H9 (cell line): ENCODE measurements at regions not wholly inside any gene's neighbourhood (a gene's known extent, or its start where the extent isn't known, plus 50 kb on each side); places are given as distances from the start of the nearest gene placed in this dataset.

ENCODE experiments used
- DNase-seq: peaks from one replicate; pipeline ENCODE4 v3.0.0-alpha.2; 2017
- H2AFZ ChIP-seq: one replicate; pipeline ENCODE4 v1.6.1; 2013; ENCODE audit warnings: mild to moderate bottlenecking, low read length, control low read depth, moderate library complexity
- H2AK5ac ChIP-seq: 2 replicates; pipeline ENCODE4 v1.6.1; 2013; ENCODE audit warnings: low read length, control low read depth, mixed read lengths; ENCODE audit not compliant: insufficient read length
- H2BK120ac ChIP-seq: one replicate; pipeline ENCODE4 v1.6.1; 2013; ENCODE audit warnings: low read depth, mild to moderate bottlenecking, low read length, control low read depth, inconsistent platforms; ENCODE audit not compliant: poor library complexity, severe bottlenecking
- H2BK12ac ChIP-seq: 2 replicates; pipeline ENCODE4 v1.6.1; 2013; ENCODE audit warnings: low read length, control low read depth, mixed read lengths, low read depth; ENCODE audit not compliant: insufficient read length
- H2BK15ac ChIP-seq: 2 replicates; pipeline ENCODE4 v1.6.1; 2013; ENCODE audit warnings: low read depth, low read length, control low read depth
- H2BK20ac ChIP-seq: one replicate; pipeline ENCODE4 v1.6.1; 2013; ENCODE audit warnings: low read depth, mild to moderate bottlenecking, low read length, control low read depth, inconsistent platforms; ENCODE audit not compliant: poor library complexity, severe bottlenecking
- H2BK5ac ChIP-seq: 2 replicates; pipeline ENCODE4 v1.6.1; 2013; ENCODE audit warnings: low read length, control low read depth, mixed read lengths; ENCODE audit not compliant: insufficient read length
- H3K14ac ChIP-seq: 2 replicates; pipeline ENCODE4 v1.6.1; 2013; ENCODE audit warnings: low read length, control low read depth; ENCODE audit not compliant: insufficient read depth
- H3K18ac ChIP-seq: 2 replicates; pipeline ENCODE4 v1.6.1; 2013; ENCODE audit warnings: low read depth, mild to moderate bottlenecking, mixed read lengths, low read length, control low read depth; ENCODE audit not compliant: insufficient read length
- H3K23ac ChIP-seq: 2 replicates; pipeline ENCODE4 v1.6.1; 2013; ENCODE audit warnings: low read length, control low read depth, mixed read lengths, low read depth; ENCODE audit not compliant: insufficient read length
- H3K23me2 ChIP-seq: 2 replicates; pipeline ENCODE4 v1.6.1; 2013; ENCODE audit warnings: low read depth, mild to moderate bottlenecking, mixed read lengths, low read length, control low read depth; ENCODE audit not compliant: insufficient read length, poor library complexity, severe bottlenecking
- H3K27ac ChIP-seq: 2 replicates; pipeline ENCODE4 v1.5.1; 2013; ENCODE audit warnings: low read length, control low read depth, mixed read lengths, low read depth; ENCODE audit not compliant: insufficient read length
- H3K27me3 ChIP-seq: 2 replicates; pipeline ENCODE4 v1.6.1; 2013; ENCODE audit warnings: low read length, control low read depth, inconsistent platforms; ENCODE audit not compliant: insufficient read depth
- H3K4ac ChIP-seq: 2 replicates; pipeline ENCODE4 v1.6.1; 2013; ENCODE audit warnings: low read depth, mild to moderate bottlenecking, control low read depth, inconsistent platforms, low read length, moderate library complexity
- H3K4me1 ChIP-seq: 2 replicates; pipeline ENCODE4 v1.6.1; 2013; ENCODE audit warnings: low read length, control low read depth, inconsistent platforms; ENCODE audit not compliant: insufficient read depth
- H3K4me2 ChIP-seq: 2 replicates; pipeline ENCODE4 v1.6.1; 2013; ENCODE audit warnings: low read length, control low read depth, mixed read lengths; ENCODE audit not compliant: insufficient read length, insufficient read depth
- H3K56ac ChIP-seq: 2 replicates; pipeline ENCODE4 v1.6.1; 2013; ENCODE audit warnings: low read depth, mild to moderate bottlenecking, mixed read lengths, low read length, control low read depth; ENCODE audit not compliant: insufficient read length
- H3K79me1 ChIP-seq: 2 replicates; pipeline ENCODE4 v1.6.1; 2013; ENCODE audit warnings: low read depth, mild to moderate bottlenecking, moderate library complexity, low read length, control low read depth, inconsistent platforms; ENCODE audit not compliant: insufficient read depth, poor library complexity, severe bottlenecking
- H3K79me2 ChIP-seq: 2 replicates; pipeline ENCODE4 v1.6.1; 2013; ENCODE audit warnings: low read length, control low read depth, inconsistent platforms; ENCODE audit not compliant: insufficient read depth
- H3K9ac ChIP-seq: 2 replicates; pipeline ENCODE4 v1.6.1; 2013; ENCODE audit warnings: low read length, control low read depth, mixed read lengths; ENCODE audit not compliant: insufficient read length; ENCODE audit errors: extremely low read depth
- H3K9me3 ChIP-seq: one replicate; pipeline ENCODE4 v1.6.1; 2013; ENCODE audit warnings: low read depth, low read length, inconsistent platforms; ENCODE audit not compliant: control insufficient read depth
- H3T11ph ChIP-seq: one replicate; pipeline ENCODE4 v1.6.1; 2013; ENCODE audit warnings: mild to moderate bottlenecking, low read length, control low read depth, inconsistent platforms
- H4K20me1 ChIP-seq: one replicate; pipeline ENCODE4 v1.6.1; 2013; ENCODE audit not compliant: control insufficient read depth, insufficient read length, insufficient read depth
- H4K5ac ChIP-seq: 2 replicates; pipeline ENCODE4 v1.6.1; 2013; ENCODE audit warnings: low read depth, mild to moderate bottlenecking, mixed read lengths, low read length, control low read depth; ENCODE audit not compliant: insufficient read length
- H4K8ac ChIP-seq: replicated peaks from 2 replicates; pipeline ENCODE4 v1.6.1; 2013; ENCODE audit warnings: low read length, control low read depth, mixed read lengths, low read depth; ENCODE audit not compliant: insufficient read length
- H4K91ac ChIP-seq: 2 replicates; pipeline ENCODE4 v1.6.1; 2013; ENCODE audit warnings: low read depth, mild to moderate bottlenecking, moderate library complexity, mixed read lengths, low read length, control low read depth; ENCODE audit not compliant: insufficient read length
- H3K27ac Mint-ChIP-seq, 3 experiments: 2 replicates in 2 of 3; 3 replicates in 1 of 3; pipeline ENCODE4 v1.8.0; 2020 to 2021; ENCODE audit warnings: mixed read lengths in 3 of 3, mild to moderate bottlenecking in 1 of 3, moderate library complexity in 1 of 3
- H3K27me3 Mint-ChIP-seq: 2 replicates; pipeline ENCODE4 v1.8.0; 2021; ENCODE audit warnings: low read depth, mild to moderate bottlenecking, moderate library complexity, mixed read lengths
- H3K36me3 Mint-ChIP-seq, 3 experiments: 2 replicates in 2 of 3; 3 replicates in 1 of 3; pipeline ENCODE4 v1.8.0; 2020 to 2021; ENCODE audit warnings: low read depth in 3 of 3, mixed read lengths in 3 of 3; ENCODE audit not compliant: insufficient read depth in 1 of 3
- H3K4me1 Mint-ChIP-seq, 2 experiments: 2 replicates each; pipeline ENCODE4 v1.8.0; 2020; ENCODE audit warnings: mixed read lengths in 2 of 2
- H3K4me3 Mint-ChIP-seq, 2 experiments: 2 replicates in 1 of 2; 3 replicates in 1 of 2; pipeline ENCODE4 v1.8.0; 2020 to 2021; ENCODE audit warnings: mild to moderate bottlenecking in 2 of 2, mixed read lengths in 2 of 2, moderate library complexity in 1 of 2
- H3K9me3 Mint-ChIP-seq, 2 experiments: 2 replicates in 1 of 2; 3 replicates in 1 of 2; pipeline ENCODE4 v1.8.0; 2020; ENCODE audit warnings: mild to moderate bottlenecking in 2 of 2, mixed read lengths in 2 of 2, moderate library complexity in 1 of 2
- CTCF ChIP-seq: fragments of 200-600 bp; sonication (generic); conservative IDR thresholded peaks from 3 replicates; pipeline ENCODE4 v1.8.0; 2021; ENCODE audit warnings: antibody characterized with exemption, mild to moderate bottlenecking
- WGBS: extraction: QIAGEN DNeasy Blood & Tissue Kit; methylation state at CpG from one replicate; pipeline ENCODE4 v1.1.7; 2013; ENCODE audit warnings: missing lambda C conversion rate, low lambda C conversion rate, mixed read lengths; ENCODE audit not compliant: insufficient read length; ENCODE audit errors: extremely low coverage; 5-methylcytosine and 5-hydroxymethylcytosine counted together

GRCh38 chr12:24389394-24389793 lies 439.9 kb upstream of the SOX5 start:
- no peak overlapping the region for H2BK120ac ChIP-seq
- no peak for TF ChIP-seq CTCF
- H4K91ac ChIP-seq: no peak overlapping the region
- no peaks in the 10 kb centered on the region for H3K27me3 ChIP-seq
- H3K4me1 ChIP-seq: no peaks in the 10 kb centered on the region
- no peak overlapping the region for H2BK12ac ChIP-seq
- no CpG with 5 or more reads among the region's 1 CpG for WGBS
- no peak overlapping the region for H3K4ac ChIP-seq
- H3K27ac ChIP-seq: no peak overlapping the region
- H3K23ac ChIP-seq: no peak overlapping the region
- H2BK15ac ChIP-seq: no peak overlapping the region
- H3K9me3 Mint-ChIP-seq: peaks cover 13 to 21% of the 10 kb centered on the region in 2 experiments; a peak in 4 of 5 replicates
- no peaks in the 10 kb centered on the region for H3K4me1 Mint-ChIP-seq
- no peak overlapping the region for H3K9ac ChIP-seq
- no peak overlapping the region for H3K4me2 ChIP-seq
- H3K27ac Mint-ChIP-seq: no peak overlapping the region
- no peaks in the 10 kb centered on the region for H3K23me2 ChIP-seq
- no peak overlapping the region for H3T11ph ChIP-seq
- H4K8ac ChIP-seq: no peak overlapping the region
- H3K56ac ChIP-seq: no peak overlapping the region
- DNase-seq: no peak
- H2AK5ac ChIP-seq: no peak overlapping the region
- H2BK20ac ChIP-seq: no peak overlapping the region
- H4K5ac ChIP-seq: no peak overlapping the region
- no peak overlapping the region for H2BK5ac ChIP-seq
- no peak overlapping the region for H3K14ac ChIP-seq
- H4K20me1 ChIP-seq: no peaks in the 10 kb centered on the region
- peaks cover 0 to 26% (median 10%) of the 10 kb centered on the region in 3 experiments; a peak in 5 of 7 replicates for H3K36me3 Mint-ChIP-seq
- H3K79me1 ChIP-seq: no peaks in the 10 kb centered on the region
- no peaks in the 10 kb centered on the region for H3K79me2 ChIP-seq
- H3K4me3 Mint-ChIP-seq: no peak overlapping the region
- H3K9me3 ChIP-seq: no peaks in the 10 kb centered on the region
- no peak overlapping the region for H2AFZ ChIP-seq
- no peak overlapping the region for H3K18ac ChIP-seq
- no peaks in the 10 kb centered on the region for H3K27me3 Mint-ChIP-seq
